DOHH2 (cell line): ENCODE measurements at regions not wholly inside any gene's neighbourhood (a gene's known extent, or its start where the extent isn't known, plus 50 kb on each side); places are given as distances from the start of the nearest gene placed in this dataset.

Experiments used
- H3F3A ChIP-seq: fragments of 200-600 bp; sonication (generic), shearing (Covaris generic); 2 replicates; pipeline ENCODE4 v1.6.0; 2016; ENCODE audit warnings: antibody characterized with exemption, mild to moderate bottlenecking; ENCODE audit not compliant: control insufficient read depth, insufficient read depth
- H3K27ac ChIP-seq: fragments of 200-600 bp; sonication (generic); 2 replicates; pipeline ENCODE4 v1.5.1; 2014; ENCODE audit warnings: low read depth, mild to moderate bottlenecking, low read length, moderate library complexity
- H3K27me3 ChIP-seq: fragments of 200-600 bp; sonication (generic); 2 replicates; pipeline ENCODE4 v1.6.1; 2014; ENCODE audit warnings: mild to moderate bottlenecking, low read length, mixed read lengths; ENCODE audit not compliant: control insufficient read depth
- H3K36me3 ChIP-seq: fragments of 200-600 bp; sonication (generic); 2 replicates; pipeline ENCODE4 v1.6.1; 2014; ENCODE audit warnings: mild to moderate bottlenecking, low read length, moderate library complexity, mixed read lengths; ENCODE audit not compliant: control insufficient read depth
- H3K4me1 ChIP-seq: fragments of 200-600 bp; sonication (generic); 2 replicates; pipeline ENCODE4 v1.6.1; 2014; ENCODE audit warnings: mild to moderate bottlenecking, low read length, mixed read lengths; ENCODE audit not compliant: control insufficient read depth
- H3K4me2 ChIP-seq: fragments of 200-600 bp; sonication (generic); 2 replicates; pipeline ENCODE4 v1.6.0; 2014; ENCODE audit warnings: mild to moderate bottlenecking, low read length, moderate library complexity
- H3K4me3 ChIP-seq: fragments of 200-600 bp; sonication (generic); 2 replicates; pipeline ENCODE4 v1.5.1; 2014; ENCODE audit warnings: mild to moderate bottlenecking, low read length, mixed read lengths
- H3K79me2 ChIP-seq: fragments of 200-600 bp; sonication (generic); 2 replicates; pipeline ENCODE4 v1.6.1; 2014; ENCODE audit warnings: mild to moderate bottlenecking, low read length, mixed read lengths; ENCODE audit not compliant: control insufficient read depth
- H3K9me2 ChIP-seq: fragments of 200-600 bp; sonication (generic); replicated peaks from 2 replicates; pipeline ENCODE4 v1.6.1; 2014; ENCODE audit warnings: mild to moderate bottlenecking, low read length, mixed read lengths; ENCODE audit not compliant: control insufficient read depth
- H3K9me3 ChIP-seq: fragments of 200-600 bp; sonication (generic); 2 replicates; pipeline ENCODE4 v1.6.1; 2014; ENCODE audit warnings: antibody characterized with exemption, low read length, mixed read lengths; ENCODE audit not compliant: control insufficient read depth, insufficient read depth
- H4K20me1 ChIP-seq: fragments of 200-600 bp; sonication (generic); 2 replicates; pipeline ENCODE4 v1.6.0; 2014; ENCODE audit warnings: low read depth, mild to moderate bottlenecking, antibody characterized with exemption, low read length, moderate library complexity; ENCODE audit not compliant: control insufficient read depth, insufficient read depth
- CTCF ChIP-seq: fragments of 200-600 bp; sonication (generic); IDR thresholded peaks from one replicate; pipeline ENCODE4 v1.5.1; 2014; ENCODE audit warnings: antibody characterized with exemption, mild to moderate bottlenecking, low read depth, low read length; ENCODE audit not compliant: poor library complexity, severe bottlenecking
- EZH2phosphoT487 ChIP-seq: fragments of 200-600 bp; sonication (generic); IDR thresholded peaks from 2 replicates; pipeline ENCODE4 v1.6.1; 2017; ENCODE audit warnings: borderline replicate concordance, mild to moderate bottlenecking, antibody characterized with exemption, low read length, moderate library complexity, mixed read lengths

GRCh38 chr9:107112707-107113243 is 170.3 kb upstream of the RAD23B start:
- no peaks in the 10 kb centered on the region for H3K79me2 ChIP-seq
- H3K4me3 ChIP-seq = no peak overlapping the region
- H4K20me1 ChIP-seq = no peaks in the 10 kb centered on the region
- H3K9me2 ChIP-seq = no peaks in the 10 kb centered on the region
- H3K4me1 ChIP-seq = no peaks in the 10 kb centered on the region
- H3K27ac ChIP-seq = no peak overlapping the region
- H3F3A ChIP-seq = no peaks in the 10 kb centered on the region
- TF ChIP-seq EZH2phosphoT487 (no peak), CTCF (no peak)
- no peaks in the 10 kb centered on the region for H3K9me3 ChIP-seq
- no peaks in the 10 kb centered on the region for H3K27me3 ChIP-seq
- no peaks in the 10 kb centered on the region for H3K36me3 ChIP-seq
- H3K4me2 ChIP-seq = no peak overlapping the region

- H3K79me2 ChIP-seq = no peaks in the 10 kb centered on the region
- H3K4me3 ChIP-seq = no peak overlapping the region
- H3K27me3 ChIP-seq = no peaks in the 10 kb centered on the region
- H3K4me1 ChIP-seq = no peaks in the 10 kb centered on the region
- H4K20me1 ChIP-seq = no peaks in the 10 kb centered on the region
- no peaks in the 10 kb centered on the region for H3K9me3 ChIP-seq
- no peaks in the 10 kb centered on the region for H3F3A ChIP-seq
- H3K9me2 ChIP-seq = no peaks in the 10 kb centered on the region
- H3K27ac ChIP-seq = no peak overlapping the region
- no peak overlapping the region for H3K4me2 ChIP-seq
- no peak for TF ChIP-seq EZH2phosphoT487
- TF ChIP-seq CTCF = no peak
- no peaks in the 10 kb centered on the region for H3K36me3 ChIP-seq
Measured at GRCh38 chr9:107118863-107119624, 164.0 kb upstream of the RAD23B start.

- Histone ChIP-seq H3F3A (no peaks in the 10 kb centered on the region), H3K36me3 (no peaks in the 10 kb centered on the region), H3K9me2 (no peaks in the 10 kb centered on the region), H3K79me2 (no peaks in the 10 kb centered on the region), H3K4me1 (no peaks in the 10 kb centered on the region), H3K27me3 (no peaks in the 10 kb centered on the region), H3K27ac (no peak overlapping the region), H4K20me1 (no peaks in the 10 kb centered on the region), H3K4me2 (no peak overlapping the region), H3K9me3 (no peaks in the 10 kb centered on the region), H3K4me3 (no peak overlapping the region)
- TF ChIP-seq EZH2phosphoT487 (no peak), CTCF (no peak)
Measured at GRCh38 chr9:107119735-107120134, 163.3 kb upstream of the RAD23B start.
